SH-SY5Y (cell line): ENCODE measurements at regions not wholly inside any gene's neighbourhood (a gene's known extent, or its start where the extent isn't known, plus 50 kb on each side); places are given as distances from the start of the nearest gene placed in this dataset.

Experiments used
- GATA2 ChIP-seq: IDR thresholded peaks from 2 replicates; pipeline ENCODE4 v1.6.1; 2011; ENCODE audit warnings: mild to moderate bottlenecking, low read depth, low read length
- GATA3 ChIP-seq: IDR thresholded peaks from 2 replicates; pipeline ENCODE4 v1.6.1; 2011; ENCODE audit warnings: low read depth, mild to moderate bottlenecking, low read length, moderate library complexity

- TF ChIP-seq GATA3 (no peak), GATA2 (no peak)
These were observed 811.8 kb upstream of the ACVR2A start for GRCh38 chr2:147033044-147033443.

GRCh38 chr2:147031897-147032296 lies 812.9 kb upstream of the ACVR2A start:
- TF ChIP-seq GATA2 (no peak), GATA3 (no peak)

- TF ChIP-seq GATA2 (no peak), GATA3 (no peak)
These were observed 813.7 kb upstream of the ACVR2A start for GRCh38 chr2:147030966-147031720.

- TF ChIP-seq GATA2, result no peak
- no peak for TF ChIP-seq GATA3
These were observed 817.4 kb upstream of the ACVR2A start for GRCh38 chr2:147027436-147027835.

- TF ChIP-seq GATA2, result no peak
- no peak for TF ChIP-seq GATA3
These were observed 818.0 kb upstream of the ACVR2A start for GRCh38 chr2:147026664-147027295.

- no peak for TF ChIP-seq GATA2
These were observed 818.9 kb upstream of the ACVR2A start for GRCh38 chr2:147025646-147026585.

- TF ChIP-seq GATA2 (no peak), GATA3 (no peak)
These were observed 825.5 kb upstream of the ACVR2A start for GRCh38 chr2:147019311-147019710.

- TF ChIP-seq GATA2 (no peak), GATA3 (no peak)
These were observed 826.7 kb upstream of the ACVR2A start for GRCh38 chr2:147017951-147018645.

- TF ChIP-seq GATA2 (no peak), GATA3 (no peak)
These were observed 828.6 kb upstream of the ACVR2A start for GRCh38 chr2:147016181-147016580.

- no peak for TF ChIP-seq GATA3
- TF ChIP-seq GATA2, result no peak
These were observed 829.2 kb upstream of the ACVR2A start for GRCh38 chr2:147015591-147015990.

- no peak for TF ChIP-seq GATA2
- TF ChIP-seq GATA3, result no peak
These were observed 831.0 kb upstream of the ACVR2A start for GRCh38 chr2:147013696-147014392.

GRCh38 chr2:147008481-147008880 lies 836.3 kb upstream of the ACVR2A start:
- TF ChIP-seq GATA2, result no peak
- TF ChIP-seq GATA3, result no peak

GRCh38 chr2:147006736-147007141 lies 838.1 kb upstream of the ACVR2A start:
- TF ChIP-seq GATA3 (no peak), GATA2 (no peak)

- TF ChIP-seq GATA3 (no peak), GATA2 (no peak)
These were observed 841.7 kb upstream of the ACVR2A start for GRCh38 chr2:147003081-147003480.
